Fibroblast of gingiva (primary cell): ENCODE measurements at regions not wholly inside any gene's neighbourhood (a gene's known extent, or its start where the extent isn't known, plus 50 kb on each side); places are given as distances from the start of the nearest gene placed in this dataset.
"Not testable (repeated sequence)": the region's sequence is repeated elsewhere in the genome, so short reads cannot be mapped to it uniquely, and the experiment has no call there.

Experiments used
- DNase-seq: peaks from one replicate; pipeline ENCODE4 v3.0.0-alpha.2; 2011; ENCODE audit warnings: low read depth

GRCh38 chr12:102728506-102729242, 188.4 kb downstream of the PAH start:
- DNase-seq = no peak

- DNase-seq = no peak
These were observed 190.4 kb downstream of the PAH start for GRCh38 chr12:102726686-102727085.

- no peak for DNase-seq
These were observed 194.9 kb downstream of the PAH start for GRCh38 chr12:102722147-102722546.

GRCh38 chr12:102708108-102708507, 208.9 kb downstream of the PAH start:
- DNase-seq = no peak

- DNase-seq = peak; percentile 33
These were observed 214.5 kb downstream of the PAH start for GRCh38 chr12:102702447-102703114.

- no peak for DNase-seq
These were observed 215.7 kb upstream of the IGF1 start for GRCh38 chr12:102696045-102696444.

GRCh38 chr12:102694903-102695302, 214.5 kb upstream of the IGF1 start:
- no peak for DNase-seq

GRCh38 chr12:102691773-102692555, 211.6 kb upstream of the IGF1 start:
- DNase-seq = no peak

- DNase-seq = no peak
These were observed 209.9 kb upstream of the IGF1 start for GRCh38 chr12:102690253-102690652.

GRCh38 chr12:102689701-102690100, 209.3 kb upstream of the IGF1 start:
- no peak for DNase-seq

- DNase-seq = no peak
These were observed 207.2 kb upstream of the IGF1 start for GRCh38 chr12:102687523-102687922.

GRCh38 chr12:102685841-102686240, 205.5 kb upstream of the IGF1 start:
- DNase-seq = no peak

- no peak for DNase-seq
These were observed 204.8 kb upstream of the IGF1 start for GRCh38 chr12:102685172-102685571.

GRCh38 chr12:102682366-102683289, 202.3 kb upstream of the IGF1 start:
- DNase-seq = no peak

- no peak for DNase-seq
These were observed 201.4 kb upstream of the IGF1 start for GRCh38 chr12:102681747-102682146.

- DNase-seq = no peak
These were observed 200.9 kb upstream of the IGF1 start for GRCh38 chr12:102681309-102681708.

GRCh38 chr12:102680304-102680703, 199.9 kb upstream of the IGF1 start:
- DNase-seq = no peak

GRCh38 chr12:102676812-102677211, 196.4 kb upstream of the IGF1 start:
- no peak for DNase-seq

- DNase-seq = no peak
These were observed 195.3 kb upstream of the IGF1 start for GRCh38 chr12:102675672-102676071.

- DNase-seq = no peak
These were observed 193.2 kb upstream of the IGF1 start for GRCh38 chr12:102673606-102674005.

GRCh38 chr12:102672212-102672611, 191.8 kb upstream of the IGF1 start:
- DNase-seq = not testable (repeated sequence)

GRCh38 chr12:102669056-102669455, 188.7 kb upstream of the IGF1 start:
- peak; percentile 3 for DNase-seq
